K562 (cell line): ENCODE measurements at regions not wholly inside any gene's neighbourhood (a gene's known extent, or its start where the extent isn't known, plus 50 kb on each side); places are given as distances from the start of the nearest gene placed in this dataset.

ENCODE experiments used
- ATAC-seq: fragments of 200-7000 bp; cut with Tn5 transposase; 3 replicates; pipeline ENCODE4 v1.9.1; 2020; ENCODE audit warnings: moderate library complexity
- BruUV-seq: library from RNA; stranded (reverse); fragments of 400-500 nt; replicated peaks from 2 replicates; lab custom pipeline; 2021; lab: Mats Ljungman, UMichigan
- CTCF ChIA-PET: fragments of 300-600 bp; formaldehyde crosslinking; extraction: SDS; loops from one replicate; lab custom pipeline; 2021; ENCODE audit warnings: low intra/inter-chr PET ratio; lab: Yijun Ruan, JAX
- POLR2A ChIA-PET: fragments of 300-600, 350-650 bp; sonication (Branson Sonifier 250); formaldehyde crosslinking; extraction: SDS; loops from one replicate; lab custom pipeline; 2021; ENCODE audit warnings: antibody characterized with exemption, inconsistent platforms; lab: Yijun Ruan, JAX
- DNase-seq, 4 experiments: peaks; one replicate each; pipeline versions ENCODE4 v3.0.0 to v3.0.0-alpha.2; 2011 to 2018; ENCODE audit warnings: low spot score in 3 of 4, mixed read lengths in 3 of 4; ENCODE audit errors: extremely low read depth in 1 of 4
- FAIRE-seq: peaks from 2 replicates; lab custom pipeline; 2011; peaks lifted over from hg19 to GRCh38; lab: Jason Lieb, UNC
- H2AFZ ChIP-seq: 2 replicates; pipeline ENCODE4 v1.6.0; 2011; ENCODE audit warnings: low read depth, low read length, control low read depth, inconsistent platforms
- H3K27ac ChIP-seq: fragments of 200-600 bp; 3 replicates; pipeline ENCODE4 v1.8.0; 2011; ENCODE audit warnings: low read depth, mild to moderate bottlenecking, control low read depth, inconsistent platforms, low read length, moderate library complexity, mixed read lengths; ENCODE audit errors: extremely low read depth
- H3K27me3 ChIP-seq, 2 experiments: fragments of 300-600 bp in 1 of 2; 2 replicates in 1 of 2; 3 replicates in 1 of 2; pipeline versions ENCODE4 v1.6.0 to v1.8.0; 2011; ENCODE audit warnings: inconsistent platforms in 2 of 2, low read length in 2 of 2, mild to moderate bottlenecking in 1 of 2, mixed read lengths in 1 of 2, moderate library complexity in 1 of 2; ENCODE audit not compliant: control insufficient read depth in 2 of 2, insufficient read depth in 2 of 2
- H3K36me3 ChIP-seq: fragments of 300-600 bp; 3 replicates; pipeline ENCODE4 v1.8.0; 2011; ENCODE audit warnings: mild to moderate bottlenecking, low read length, inconsistent platforms; ENCODE audit not compliant: control insufficient read depth, insufficient read depth
- H3K4me1 ChIP-seq, 2 experiments: fragments of 200-600 bp in 1 of 2; replicated peaks in 1 of 2; 2 replicates in 1 of 2; 3 replicates in 1 of 2; pipeline versions ENCODE4 v1.5.1 to v1.8.0; 2011; ENCODE audit warnings: inconsistent platforms in 2 of 2, low read length in 2 of 2, mild to moderate bottlenecking in 1 of 2, mixed read lengths in 1 of 2, moderate library complexity in 1 of 2; ENCODE audit not compliant: control insufficient read depth in 2 of 2, insufficient read depth in 2 of 2
- H3K4me2 ChIP-seq: 2 replicates; pipeline ENCODE4 v1.6.1; 2011; ENCODE audit warnings: low read length, control low read depth, inconsistent platforms, mixed read lengths; ENCODE audit not compliant: insufficient read depth
- H3K4me3 ChIP-seq: fragments of 200-600 bp; sonication (generic), shearing (Covaris generic); 2 replicates; pipeline ENCODE4 v1.5.1; 2016; ENCODE audit warnings: control low read depth, inconsistent platforms
- H3K79me2 ChIP-seq: fragments of 200-600 bp; 3 replicates; pipeline ENCODE4 v1.8.0; 2011; ENCODE audit warnings: low read length, inconsistent platforms; ENCODE audit not compliant: control insufficient read depth, insufficient read depth
- H3K9ac ChIP-seq, 2 experiments: 2 replicates each; pipeline versions ENCODE4 v1.6.0 to v1.6.1; 2011; ENCODE audit warnings: low read depth in 2 of 2, low read length in 2 of 2, control low read depth in 1 of 2, inconsistent platforms in 1 of 2, mild to moderate bottlenecking in 1 of 2, mixed read lengths in 1 of 2; ENCODE audit not compliant: insufficient read depth in 1 of 2
- H3K9me1 ChIP-seq: one replicate; pipeline ENCODE4 v1.6.0; 2011; ENCODE audit warnings: inconsistent platforms, mild to moderate bottlenecking, low read length, moderate library complexity; ENCODE audit not compliant: control insufficient read depth, insufficient read depth
- H3K9me3 ChIP-seq: replicated peaks from 2 replicates; pipeline ENCODE4 v1.5.1; 2011; ENCODE audit warnings: low read depth, low read length, inconsistent platforms; ENCODE audit not compliant: control insufficient read depth, insufficient read depth
- H4K20me1 ChIP-seq: replicated peaks from 2 replicates; pipeline ENCODE4 v1.6.1; 2011; ENCODE audit warnings: low read length, inconsistent platforms, mixed read lengths; ENCODE audit not compliant: control insufficient read depth, insufficient read depth
- CBX1 ChIP-seq: sonication (generic); IDR thresholded peaks from 2 replicates; pipeline ENCODE4 v1.6.1; 2016; ENCODE audit warnings: antibody characterized with exemption, low read depth, mild to moderate bottlenecking
- CBX2 ChIP-seq: fragments of 200-600 bp; sonication (generic); IDR thresholded peaks from one replicate; pipeline ENCODE4 v1.6.1; 2012; ENCODE audit warnings: mild to moderate bottlenecking, low read length, inconsistent platforms; ENCODE audit not compliant: insufficient read depth, poor library complexity, severe bottlenecking
- ILF3 ChIP-seq: fragments of 450-650 bp; IDR thresholded peaks from 2 replicates; pipeline ENCODE4 v1.6.1; 2018; ENCODE audit warnings: antibody characterized with exemption, mild to moderate bottlenecking, moderate library complexity, borderline replicate concordance
- MAFF ChIP-seq: IDR thresholded peaks from 2 replicates; pipeline ENCODE4 v1.6.1; 2012; ENCODE audit warnings: low read length, improper control_type of control experiment
- SAFB ChIP-seq: fragments of 200-400 bp; formaldehyde crosslinking; IDR thresholded peaks from 2 replicates; pipeline ENCODE4 v1.6.1; 2017; ENCODE audit warnings: low read depth, low read length, borderline replicate concordance
- ZNF23 ChIP-seq: fragments of 250-450 bp; sonication (Bioruptor Pico); IDR thresholded peaks from 2 replicates; pipeline ENCODE4 v1.4.0; 2020; ENCODE audit warnings: mild to moderate bottlenecking
- ZNF41 ChIP-seq: fragments of 250-450 bp; sonication (Bioruptor Pico); conservative IDR thresholded peaks from 2 replicates; pipeline ENCODE4 v1.4.0; 2020; ENCODE audit warnings: mild to moderate bottlenecking
- ZNF655 ChIP-seq: fragments of 250-450 bp; sonication (Bioruptor Pico); IDR thresholded peaks from 2 replicates; pipeline ENCODE4 v1.5.0; 2021
- WGBS: fragments of 100-300 bp; shearing (Covaris generic); methylation state at CpG from one replicate; pipeline ENCODE4 v1.1.6; 2016; ENCODE audit warnings: low coverage, mixed read lengths; ENCODE audit not compliant: insufficient coverage; ENCODE audit errors: missing lambda C conversion rate; 5-methylcytosine and 5-hydroxymethylcytosine counted together
- in situ Hi-C: fragments of 300-500 bp; cut with MboI; formaldehyde crosslinking; loops from 4 replicates; pipeline ENCODE4 v1.15.0; 2018; ENCODE audit warnings: inconsistent platforms, mixed read lengths
- intact Hi-C: fragments of 100-400 bp; cut with micrococcal nuclease; formaldehyde crosslinking; loops from 2 replicates; pipeline ENCODE4 v1.14.2; 2022
- TF ChIP-seq, protein P1 (sequence below): fragments of 450-650 bp; formaldehyde crosslinking; IDR thresholded peaks from 2 replicates; pipeline ENCODE4 v1.4.0; 2020; ENCODE audit warnings: mild to moderate bottlenecking, moderate library complexity
- TF ChIP-seq, protein P2 (sequence below): fragments of 150-350 bp; IDR thresholded peaks from 2 replicates; pipeline ENCODE4 v1.6.1; 2014; ENCODE audit warnings: low read depth, mild to moderate bottlenecking, low read length, borderline replicate concordance

DNA sequence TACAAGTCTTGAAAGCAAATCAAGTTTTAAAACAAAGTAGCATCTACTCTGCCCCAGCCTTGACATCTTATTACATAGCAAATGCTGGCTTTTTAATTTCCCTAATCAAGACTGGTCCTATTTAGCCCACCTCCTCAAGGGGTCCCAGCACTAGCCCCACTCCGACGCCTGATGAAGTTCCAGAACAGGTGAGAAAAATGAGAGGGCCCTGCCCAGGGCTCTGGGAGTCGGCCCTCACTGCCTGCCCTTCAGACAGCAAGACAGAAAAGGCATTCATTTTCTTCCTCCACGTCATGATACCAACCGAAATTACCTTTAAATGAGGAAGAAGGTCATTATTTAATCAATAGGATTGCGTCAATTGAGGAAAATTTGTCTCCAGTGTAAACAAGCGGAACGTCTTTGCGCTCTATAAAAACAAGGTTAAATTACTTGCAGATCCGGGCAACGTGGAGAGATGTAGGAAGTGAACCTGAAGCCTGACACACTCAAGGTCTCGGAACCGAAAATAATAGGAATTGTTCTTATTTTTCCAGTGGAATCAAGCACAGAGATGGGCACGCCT lies 170.6 kb upstream of the PKDCC start (continued):
- TF ChIP-seq, protein P1, sequence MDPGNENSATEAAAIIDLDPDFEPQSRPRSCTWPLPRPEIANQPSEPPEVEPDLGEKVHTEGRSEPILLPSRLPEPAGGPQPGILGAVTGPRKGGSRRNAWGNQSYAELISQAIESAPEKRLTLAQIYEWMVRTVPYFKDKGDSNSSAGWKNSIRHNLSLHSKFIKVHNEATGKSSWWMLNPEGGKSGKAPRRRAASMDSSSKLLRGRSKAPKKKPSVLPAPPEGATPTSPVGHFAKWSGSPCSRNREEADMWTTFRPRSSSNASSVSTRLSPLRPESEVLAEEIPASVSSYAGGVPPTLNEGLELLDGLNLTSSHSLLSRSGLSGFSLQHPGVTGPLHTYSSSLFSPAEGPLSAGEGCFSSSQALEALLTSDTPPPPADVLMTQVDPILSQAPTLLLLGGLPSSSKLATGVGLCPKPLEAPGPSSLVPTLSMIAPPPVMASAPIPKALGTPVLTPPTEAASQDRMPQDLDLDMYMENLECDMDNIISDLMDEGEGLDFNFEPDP (CRISPR knock-in tag): no peak
- TF ChIP-seq CBX1: no peak

DNA sequence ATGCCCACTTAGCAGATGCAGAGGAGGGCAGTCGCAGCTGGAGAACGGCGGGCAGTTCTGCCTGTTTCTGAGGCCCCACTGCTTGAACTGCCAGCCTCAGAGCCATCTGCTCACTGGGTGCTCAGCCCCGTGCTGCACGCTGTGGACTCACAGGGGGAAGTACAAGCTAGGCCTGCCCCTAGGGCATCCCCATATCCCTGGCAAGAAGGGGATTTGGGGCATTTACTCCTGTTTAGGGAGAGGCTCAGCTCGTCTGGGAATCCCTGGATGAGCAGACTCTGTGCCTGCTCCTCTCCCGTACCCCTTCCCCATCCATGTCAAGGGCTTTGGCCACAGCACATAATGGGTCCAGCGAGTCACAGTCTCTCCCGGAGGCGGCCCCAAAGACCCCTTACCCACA lies 169.8 kb upstream of the PKDCC start:
- FAIRE-seq (no peak), ATAC-seq (no peak), DNase-seq (no peak)
- H3K9ac ChIP-seq: no peak overlapping the region
- no peaks in the 10 kb centered on the region for H3K36me3 ChIP-seq
- H3K27me3 ChIP-seq: peaks cover 6 to 34% of the 10 kb centered on the region in 2 experiments; a peak in 4 of 5 replicates
- H3K9me1 ChIP-seq: no peaks in the 10 kb centered on the region
- POLR2A ChIA-PET: interaction anchor here (1.0 kb wide), 1 partner anchor 11 kb away, joined by 5 read pairs; no protein-coding TSS in a partner anchor
- H3K79me2 ChIP-seq: no peaks in the 10 kb centered on the region
- intact Hi-C loops (loop anchor here (10.0 kb wide), 1 partner anchor 317 kb away; no protein-coding TSS in a partner anchor), in situ Hi-C loops (no loop called here)
- no peak overlapping the region for H3K27ac ChIP-seq
- TF ChIP-seq ZNF655 (CRISPR knock-in tag): no peak
- TF ChIP-seq, protein P2, sequence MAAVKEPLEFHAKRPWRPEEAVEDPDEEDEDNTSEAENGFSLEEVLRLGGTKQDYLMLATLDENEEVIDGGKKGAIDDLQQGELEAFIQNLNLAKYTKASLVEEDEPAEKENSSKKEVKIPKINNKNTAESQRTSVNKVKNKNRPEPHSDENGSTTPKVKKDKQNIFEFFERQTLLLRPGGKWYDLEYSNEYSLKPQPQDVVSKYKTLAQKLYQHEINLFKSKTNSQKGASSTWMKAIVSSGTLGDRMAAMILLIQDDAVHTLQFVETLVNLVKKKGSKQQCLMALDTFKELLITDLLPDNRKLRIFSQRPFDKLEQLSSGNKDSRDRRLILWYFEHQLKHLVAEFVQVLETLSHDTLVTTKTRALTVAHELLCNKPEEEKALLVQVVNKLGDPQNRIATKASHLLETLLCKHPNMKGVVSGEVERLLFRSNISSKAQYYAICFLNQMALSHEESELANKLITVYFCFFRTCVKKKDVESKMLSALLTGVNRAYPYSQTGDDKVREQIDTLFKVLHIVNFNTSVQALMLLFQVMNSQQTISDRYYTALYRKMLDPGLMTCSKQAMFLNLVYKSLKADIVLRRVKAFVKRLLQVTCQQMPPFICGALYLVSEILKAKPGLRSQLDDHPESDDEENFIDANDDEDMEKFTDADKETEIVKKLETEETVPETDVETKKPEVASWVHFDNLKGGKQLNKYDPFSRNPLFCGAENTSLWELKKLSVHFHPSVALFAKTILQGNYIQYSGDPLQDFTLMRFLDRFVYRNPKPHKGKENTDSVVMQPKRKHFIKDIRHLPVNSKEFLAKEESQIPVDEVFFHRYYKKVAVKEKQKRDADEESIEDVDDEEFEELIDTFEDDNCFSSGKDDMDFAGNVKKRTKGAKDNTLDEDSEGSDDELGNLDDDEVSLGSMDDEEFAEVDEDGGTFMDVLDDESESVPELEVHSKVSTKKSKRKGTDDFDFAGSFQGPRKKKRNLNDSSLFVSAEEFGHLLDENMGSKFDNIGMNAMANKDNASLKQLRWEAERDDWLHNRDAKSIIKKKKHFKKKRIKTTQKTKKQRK: no peak
- no peak for TF ChIP-seq CBX2
- TF ChIP-seq MAFF: no peak
- TF ChIP-seq ILF3: no peak
- TF ChIP-seq ZNF41 (CRISPR knock-in tag): no peak
- no peak for TF ChIP-seq ZNF23 (CRISPR knock-in tag)
- no peak for TF ChIP-seq SAFB
- CTCF ChIA-PET: no interaction called here
- 0 out of 2 replicates have a peak, but pooled peaks cover 6% of the 10 kb centered on the region for H4K20me1 ChIP-seq
- H3K4me3 ChIP-seq: no peak overlapping the region
- H3K4me1 ChIP-seq: no peaks in the 10 kb centered on the region
- 1% methylated on average over 10 of the region's 10 CpGs for WGBS
- H3K4me2 ChIP-seq: no peak overlapping the region
- no TSS peak for BruUV-seq
- H3K9me3 ChIP-seq: no peaks in the 10 kb centered on the region
- H2AFZ ChIP-seq: no peak overlapping the region
